Endothelial cell of umbilical vein (primary cell): ENCODE measurements at regions not wholly inside any gene's neighbourhood (a gene's known extent, or its start where the extent isn't known, plus 50 kb on each side); places are given as distances from the start of the nearest gene placed in this dataset.

Experiments
- BruUV-seq: library from RNA; stranded (reverse); fragments of 400-500 nt; replicated peaks from 2 replicates; lab custom pipeline; 2021; lab: Mats Ljungman, UMichigan
- CTCF ChIA-PET: fragments of 300-600, 350-600 bp; sonication (Branson Sonifier 250); formaldehyde crosslinking; loops from one replicate; lab custom pipeline; 2021; ENCODE audit warnings: antibody characterized with exemption, inconsistent platforms; lab: Charles Lee
- POLR2A ChIA-PET: fragments of 300-600, 350-600 bp; sonication (Branson Sonifier 250); formaldehyde crosslinking; loops from one replicate; lab custom pipeline; 2021; ENCODE audit warnings: antibody characterized with exemption, inconsistent platforms; lab: Charles Lee
- DNase-seq: peaks from one replicate; pipeline ENCODE4 v3.0.0-alpha.2; 2011; ENCODE audit warnings: low read depth, low spot score
- FAIRE-seq: peaks from 2 replicates; lab custom pipeline; 2011; peaks lifted over from hg19 to GRCh38; lab: Jason Lieb, UNC
- H2AFZ ChIP-seq: 2 replicates; pipeline ENCODE4 v1.6.0; 2012; ENCODE audit warnings: low read depth, low read length, control low read depth, inconsistent platforms
- H3K27ac ChIP-seq: 2 replicates; pipeline ENCODE4 v1.5.1; 2011; ENCODE audit warnings: low read depth, mild to moderate bottlenecking, control low read depth, low read length, moderate library complexity; ENCODE audit not compliant: insufficient read depth
- H3K27me3 ChIP-seq, 2 experiments: 2 replicates each; pipeline versions ENCODE4 v1.6.0 to v1.6.1; 2011; ENCODE audit warnings: low read length in 2 of 2, mixed read lengths in 1 of 2; ENCODE audit not compliant: control insufficient read depth in 2 of 2, insufficient read depth in 2 of 2
- H3K36me3 ChIP-seq, 2 experiments: 2 replicates in 1 of 2; 3 replicates in 1 of 2; pipeline ENCODE4 v1.5.1; 2011; ENCODE audit warnings: low read length in 2 of 2, mild to moderate bottlenecking in 1 of 2, moderate library complexity in 1 of 2; ENCODE audit not compliant: control insufficient read depth in 2 of 2, insufficient read depth in 2 of 2; ENCODE audit errors: extremely low read depth in 1 of 2
- H3K4me1 ChIP-seq: 3 replicates; pipeline ENCODE4 v1.5.1; 2011; ENCODE audit warnings: mild to moderate bottlenecking, low read length; ENCODE audit not compliant: control insufficient read depth, insufficient read depth; ENCODE audit errors: extremely low read depth
- H3K4me2 ChIP-seq: 2 replicates; pipeline ENCODE4 v1.6.1; 2011; ENCODE audit warnings: low read length, control low read depth, mixed read lengths; ENCODE audit not compliant: insufficient read depth
- H3K4me3 ChIP-seq, 3 experiments: fragments of 200-600 bp in 1 of 3; sonication (generic), shearing (Covaris generic) in 1 of 3; replicated peaks in 1 of 3; 2 replicates each; pipeline ENCODE4 v1.5.1; 2011 to 2016; ENCODE audit warnings: control low read depth in 3 of 3, low read length in 3 of 3, mild to moderate bottlenecking in 2 of 3, inconsistent platforms in 1 of 3, low read depth in 1 of 3, moderate library complexity in 1 of 3; ENCODE audit not compliant: insufficient read depth in 1 of 3
- H3K79me2 ChIP-seq: 2 replicates; pipeline ENCODE4 v1.6.0; 2012; ENCODE audit warnings: low read length, inconsistent platforms; ENCODE audit not compliant: control insufficient read depth, insufficient read depth
- H3K9ac ChIP-seq: replicated peaks from 2 replicates; pipeline ENCODE3; 2011; ENCODE audit warnings: low read length, control low read depth; ENCODE audit not compliant: insufficient read depth; ENCODE audit errors: extremely low read depth
- H3K9me1 ChIP-seq: replicated peaks from 3 replicates; pipeline ENCODE4 v1.6.0; 2011; ENCODE audit warnings: mild to moderate bottlenecking, low read length; ENCODE audit not compliant: control insufficient read depth, insufficient read depth; ENCODE audit errors: extremely low read depth
- H3K9me3 ChIP-seq: replicated peaks from 2 replicates; pipeline ENCODE4 v1.5.1; 2012; ENCODE audit warnings: low read length, inconsistent platforms; ENCODE audit not compliant: control insufficient read depth, insufficient read depth
- H4K20me1 ChIP-seq: replicated peaks from 2 replicates; pipeline ENCODE3; 2011; ENCODE audit warnings: mild to moderate bottlenecking, low read length; ENCODE audit not compliant: control insufficient read depth, insufficient read depth; ENCODE audit errors: extremely low read depth
- CTCF ChIP-seq, 2 donors: IDR thresholded peaks; 1 replicate in 1 of 2; 2 replicates in 1 of 2; pipeline ENCODE4 v1.5.1; 2011; ENCODE audit warnings: low read length in 2 of 2, mild to moderate bottlenecking in 2 of 2, moderate library complexity in 2 of 2, control low read depth in 1 of 2, inconsistent platforms in 1 of 2, low read depth in 1 of 2; ENCODE audit not compliant: insufficient read depth in 1 of 2; ENCODE audit errors: extremely low read depth in 1 of 2
- FOS ChIP-seq: IDR thresholded peaks from 2 replicates; pipeline ENCODE4 v1.6.1; 2011; ENCODE audit warnings: mild to moderate bottlenecking, low read length, moderate library complexity, borderline replicate concordance; ENCODE audit not compliant: insufficient read depth
- GATA2 ChIP-seq: IDR thresholded peaks from 2 replicates; pipeline ENCODE4 v1.7.0; 2011; ENCODE audit warnings: low read depth, mild to moderate bottlenecking, moderate library complexity, mixed read lengths, low read length; ENCODE audit not compliant: insufficient read length, insufficient read depth
- JUN ChIP-seq: IDR thresholded peaks from 2 replicates; pipeline ENCODE4 v1.6.1; 2011; ENCODE audit warnings: borderline replicate concordance, low read depth; ENCODE audit not compliant: insufficient read length, insufficient read depth
- POLR2AphosphoS5 ChIP-seq: IDR thresholded peaks from 2 replicates; pipeline ENCODE4 v1.6.1; 2012; ENCODE audit warnings: low read depth, mild to moderate bottlenecking, control low read depth, low read length, moderate library complexity; ENCODE audit not compliant: insufficient read depth
- dilution Hi-C: fragments of 300-500 bp; cut with MboI; formaldehyde crosslinking; loops from one replicate; pipeline ENCODE4 v1.15.0; 2019; ENCODE audit warnings: low sequenced_read_pairs; ENCODE audit not compliant: extremely low pct_ligation_motif_present
- intact Hi-C: fragments of 100-400 bp; cut with micrococcal nuclease; formaldehyde crosslinking; loops from one replicate; pipeline ENCODE4 v1.10.0; 2022

GRCh38 chr7:85997515-85997914, 646.2 kb upstream of the GRM3 start:
- intact Hi-C loops, result no loop called here

More at GRCh38 chr7:85997515-85997914, 646.2 kb upstream of the GRM3 start:
- ChIA-PET CTCF (no interaction called here), POLR2A (no interaction called here)
- peak overlapping the region; percentile 36 for H3K4me2 ChIP-seq
- H3K9me3 ChIP-seq, result no peaks in the 10 kb centered on the region
- TF ChIP-seq POLR2AphosphoS5 (no peak), CTCF (IDR thresholded peaks at IDR 0.05; ENCODE audit: extremely low read depth in 1 of 2, insufficient read depth in 1 of 2, low read depth in 1 of 2, low read length in 2 of 2) (no peak), FOS (peak; percentile 86), GATA2 (peak; percentile 81), JUN (peak; percentile 63)
- H3K9me1 ChIP-seq, result no peaks in the 10 kb centered on the region
- DNase-seq (peak; percentile 42), FAIRE-seq (no peak)
- H3K79me2 ChIP-seq, result no peaks in the 10 kb centered on the region
- no peak overlapping the region for H3K9ac ChIP-seq
- no peaks in the 10 kb centered on the region for H3K27me3 ChIP-seq
- dilution Hi-C loops, result no loop called here
- no peak overlapping the region for H3K4me3 ChIP-seq
- H2AFZ ChIP-seq, result no peak overlapping the region
- no peaks in the 10 kb centered on the region for H3K36me3 ChIP-seq
- peaks cover 7% of the 10 kb centered on the region for H3K4me1 ChIP-seq
- no peaks in the 10 kb centered on the region for H4K20me1 ChIP-seq
- no TSS peak for BruUV-seq
- H3K27ac ChIP-seq, result no peak overlapping the region
